ENCODE measurements at regions not wholly inside any gene's neighbourhood (a gene's known extent, or its start where the extent isn't known, plus 50 kb on each side); places are given as distances from the start of the nearest gene placed in this dataset.
A peak's percentile ranks its signal among the peaks of the same experiment; 100 is the strongest.
"Not testable (repeated sequence)": the region's sequence is repeated elsewhere in the genome, so short reads cannot be mapped to it uniquely, and the experiment has no call there.

DNA sequence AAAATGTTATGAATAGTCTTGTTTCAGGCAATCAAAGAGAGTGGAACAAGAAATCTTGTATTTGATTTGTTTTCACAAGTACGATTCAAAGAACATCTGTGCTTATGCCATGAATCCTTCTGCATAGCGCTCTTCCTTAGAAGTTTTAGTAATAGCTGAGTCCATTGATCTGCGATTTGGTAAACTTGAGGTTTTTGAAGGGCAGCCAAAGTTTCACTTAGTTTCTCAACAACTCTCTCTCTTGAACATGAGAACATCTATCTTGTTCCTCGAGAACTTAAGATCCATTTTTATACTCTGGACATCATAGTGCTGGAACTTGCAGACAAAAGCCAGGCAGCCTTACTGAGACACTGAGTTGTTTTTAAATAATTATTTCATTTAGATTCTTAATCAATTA lies 96.2 kb upstream of the USP15 start:
- H3K4me3 Mint-ChIP-seq, result no peak overlapping the region
- H3K27me3 Mint-ChIP-seq, result peaks cover 0 to 8% (median 3%) of the 10 kb centered on the region in 3 donors
- ATAC-seq (ENCODE audit: low read depth in 2 of 2) (no peak), DNase-seq (no peak)
- H3K27ac Mint-ChIP-seq, result no peak overlapping the region
- peaks cover 0 to 2% (median 0%) of the 10 kb centered on the region in 7 donors for H3K9me3 Mint-ChIP-seq
- H3K36me3 Mint-ChIP-seq, result no peaks in the 10 kb centered on the region
- no peaks in the 10 kb centered on the region for H3K4me1 Mint-ChIP-seq

DNA sequence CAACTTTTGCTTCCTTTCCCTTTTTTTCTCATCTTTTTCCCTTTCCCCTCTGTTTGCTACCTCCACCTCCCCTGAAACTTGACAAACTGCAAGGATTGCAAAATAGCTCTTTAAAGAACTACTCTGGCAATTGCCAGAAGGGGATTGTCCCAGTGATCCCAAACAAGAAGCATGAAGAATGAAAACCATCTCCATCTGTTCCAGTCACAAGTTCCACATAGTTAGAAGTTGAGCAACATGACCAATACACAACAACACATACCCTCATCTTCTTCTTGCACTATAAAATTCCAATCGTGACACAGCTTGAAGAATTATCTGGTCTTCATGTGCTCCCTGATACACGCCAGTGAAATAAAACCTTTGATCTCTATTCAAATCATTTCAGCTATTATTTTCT lies 93.7 kb upstream of the USP15 start:
- ATAC-seq (ENCODE audit: low read depth in 2 of 2) (no peak), DNase-seq (no peak)
- no peaks in the 10 kb centered on the region for H3K4me1 Mint-ChIP-seq
- H3K9me3 Mint-ChIP-seq, result no peaks in the 10 kb centered on the region
- H3K36me3 Mint-ChIP-seq, result no peaks in the 10 kb centered on the region
- H3K27me3 Mint-ChIP-seq, result peaks cover 0 to 8% (median 0%) of the 10 kb centered on the region in 3 donors
- no peak overlapping the region for H3K27ac Mint-ChIP-seq
- H3K4me3 Mint-ChIP-seq, result no peak overlapping the region

DNA sequence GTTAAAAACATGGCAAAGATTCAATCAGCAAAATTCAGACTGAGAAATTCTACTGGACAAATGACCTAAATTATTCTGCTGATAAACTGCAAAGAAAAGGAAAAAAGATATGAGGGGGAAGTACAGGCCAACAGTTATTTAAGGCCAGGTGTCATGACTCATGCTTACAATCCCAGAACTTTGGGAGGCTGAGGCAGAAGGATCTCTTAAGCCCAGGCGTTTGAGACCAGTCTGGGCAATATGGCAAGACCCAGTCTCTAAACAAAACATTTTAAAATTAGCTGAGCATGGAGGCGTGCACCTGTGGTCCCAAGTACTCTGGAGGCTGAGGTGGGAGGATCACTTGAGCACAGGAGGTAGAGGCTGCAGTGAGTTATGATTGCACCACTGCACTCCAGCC lies 91.8 kb upstream of the USP15 start:
- no peaks in the 10 kb centered on the region for H3K9me3 Mint-ChIP-seq
- H3K4me3 Mint-ChIP-seq, result no peak overlapping the region
- no peak overlapping the region for H3K27ac Mint-ChIP-seq
- H3K4me1 Mint-ChIP-seq, result no peaks in the 10 kb centered on the region
- no peak for ATAC-seq (ENCODE audit: low read depth in 2 of 2)
- DNase-seq, result no peak
- H3K36me3 Mint-ChIP-seq, result no peaks in the 10 kb centered on the region
- peaks cover 0 to 8% (median 0%) of the 10 kb centered on the region in 3 donors for H3K27me3 Mint-ChIP-seq

DNA sequence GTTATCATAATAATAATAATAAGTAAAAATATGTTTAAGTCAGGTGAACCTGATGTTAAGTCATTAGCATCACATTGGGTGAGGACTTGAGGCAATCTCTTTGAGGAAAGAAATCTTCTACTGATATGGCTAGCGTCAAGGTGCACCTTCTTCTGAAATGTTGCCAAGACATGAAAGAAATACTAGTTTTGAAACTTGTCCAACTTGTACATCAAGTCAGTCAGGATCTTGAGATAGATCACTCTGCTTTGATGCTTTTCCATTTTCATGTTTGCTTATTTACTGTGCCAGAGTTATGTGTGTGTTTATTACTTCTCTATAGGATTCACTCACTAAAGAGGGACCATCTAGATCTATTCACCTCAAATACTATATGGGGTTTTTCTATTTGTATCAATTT lies 90.0 kb upstream of the USP15 start:
- Mint-ChIP-seq H3K27me3 (peaks cover 0 to 7% (median 0%) of the 10 kb centered on the region in 3 donors), H3K27ac (no peak overlapping the region), H3K36me3 (no peaks in the 10 kb centered on the region), H3K4me1 (no peaks in the 10 kb centered on the region), H3K9me3 (no peaks in the 10 kb centered on the region), H3K4me3 (no peak overlapping the region)
- ATAC-seq (ENCODE audit: low read depth in 2 of 2) (no peak), DNase-seq (no peak)

DNA sequence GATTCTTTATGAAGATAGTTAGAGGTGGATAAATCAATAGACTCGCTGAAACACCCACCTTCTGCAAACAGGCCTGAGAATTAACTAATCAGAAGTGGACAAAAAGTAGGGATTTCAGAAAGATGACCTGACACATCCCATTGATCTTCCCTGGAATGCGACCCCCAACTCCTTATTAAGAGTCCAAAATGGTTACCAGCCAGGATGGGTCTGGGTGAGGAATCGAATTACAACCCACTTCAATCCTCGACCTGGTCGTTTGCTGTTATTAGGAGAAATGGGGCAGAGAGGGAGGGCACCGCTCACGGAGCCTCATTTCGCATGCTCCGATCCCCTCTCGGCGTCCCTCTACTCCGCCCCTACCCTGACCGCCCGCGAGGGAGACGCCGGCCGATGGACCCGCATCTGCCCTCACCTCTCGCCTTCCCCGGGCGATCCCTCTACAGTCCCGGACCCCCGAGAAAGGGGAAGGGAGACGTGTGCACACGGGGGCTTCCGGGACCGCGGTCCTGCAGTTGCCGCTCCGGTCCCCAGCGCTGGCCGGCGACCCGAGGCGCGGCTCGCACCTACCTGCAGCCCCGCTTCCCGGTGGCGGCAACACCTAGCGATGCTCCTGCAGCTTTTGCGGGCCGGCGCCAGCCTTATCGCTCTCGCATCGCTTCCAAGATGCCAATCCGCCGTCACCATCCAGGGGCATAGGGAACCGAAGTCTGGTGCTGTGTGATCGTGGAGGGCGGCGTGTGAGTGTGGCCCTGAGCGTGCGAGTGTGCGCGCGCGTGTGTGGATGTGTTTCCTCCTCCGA lies 69.3 kb upstream of the USP15 start:
- H3K4me1 Mint-ChIP-seq, result peaks cover 27 to 32% (median 27%) of the 10 kb centered on the region in 3 donors
- peak in 1 of 2 donors; percentile 24 for ATAC-seq (ENCODE audit: low read depth in 2 of 2)
- no peaks in the 10 kb centered on the region for H3K9me3 Mint-ChIP-seq
- H3K27ac Mint-ChIP-seq, result peak overlapping the region in 2 of 6 donors; percentile 42 to 51
- DNase-seq, result peak; percentile 6
- no peaks in the 10 kb centered on the region for H3K36me3 Mint-ChIP-seq
- H3K4me3 Mint-ChIP-seq, result peak overlapping the region; percentile 64 to 95 (median 86)
- H3K27me3 Mint-ChIP-seq, result peaks cover 29 to 34% (median 31%) of the 10 kb centered on the region in 3 donors

DNA sequence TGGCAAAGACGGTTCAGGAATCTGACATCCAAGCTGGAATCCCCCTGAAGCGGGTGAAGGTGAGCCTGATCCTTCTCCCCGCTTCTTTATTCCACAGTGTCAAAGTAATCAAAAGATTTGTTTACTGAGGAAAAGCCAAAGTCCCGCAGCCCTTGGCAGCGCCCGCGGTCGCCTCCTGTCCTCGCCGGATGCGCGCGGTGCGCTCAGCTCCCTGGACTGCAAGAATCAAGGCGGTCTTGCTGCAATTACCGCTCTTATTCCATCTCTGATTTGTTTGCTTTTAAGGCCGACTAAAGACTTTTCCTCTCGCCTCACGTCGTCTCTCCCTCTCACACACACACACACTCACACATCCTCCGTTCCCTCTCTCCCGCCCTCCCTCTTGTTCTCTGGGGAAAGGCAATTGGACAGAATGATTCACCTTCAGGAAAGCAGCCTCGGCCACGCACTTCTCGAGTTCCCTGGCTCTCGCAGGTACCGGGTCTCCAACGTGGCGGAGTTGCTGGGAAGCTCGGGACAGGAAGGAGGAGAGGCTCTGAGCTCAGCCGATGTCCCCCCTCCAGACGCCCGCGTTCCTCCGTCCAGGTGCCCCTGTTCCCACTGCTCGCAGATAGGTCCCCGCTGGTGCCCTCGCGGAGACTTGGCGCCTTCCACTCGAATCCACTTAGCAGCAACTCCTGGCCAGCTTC lies 68.6 kb upstream of the USP15 start:
- Mint-ChIP-seq H3K27ac (peak overlapping the region in 2 of 6 donors; percentile 37 to 51), H3K27me3 (peaks cover 29 to 34% (median 31%) of the 10 kb centered on the region in 3 donors), H3K4me3 (peak overlapping the region; percentile 64 to 95 (median 86)), H3K9me3 (no peaks in the 10 kb centered on the region), H3K4me1 (peaks cover 31 to 39% (median 33%) of the 10 kb centered on the region in 3 donors), H3K36me3 (no peaks in the 10 kb centered on the region)
- ATAC-seq (ENCODE audit: low read depth in 2 of 2) (peak in 1 of 2 donors; percentile 25), DNase-seq (peak; percentile 15)

DNA sequence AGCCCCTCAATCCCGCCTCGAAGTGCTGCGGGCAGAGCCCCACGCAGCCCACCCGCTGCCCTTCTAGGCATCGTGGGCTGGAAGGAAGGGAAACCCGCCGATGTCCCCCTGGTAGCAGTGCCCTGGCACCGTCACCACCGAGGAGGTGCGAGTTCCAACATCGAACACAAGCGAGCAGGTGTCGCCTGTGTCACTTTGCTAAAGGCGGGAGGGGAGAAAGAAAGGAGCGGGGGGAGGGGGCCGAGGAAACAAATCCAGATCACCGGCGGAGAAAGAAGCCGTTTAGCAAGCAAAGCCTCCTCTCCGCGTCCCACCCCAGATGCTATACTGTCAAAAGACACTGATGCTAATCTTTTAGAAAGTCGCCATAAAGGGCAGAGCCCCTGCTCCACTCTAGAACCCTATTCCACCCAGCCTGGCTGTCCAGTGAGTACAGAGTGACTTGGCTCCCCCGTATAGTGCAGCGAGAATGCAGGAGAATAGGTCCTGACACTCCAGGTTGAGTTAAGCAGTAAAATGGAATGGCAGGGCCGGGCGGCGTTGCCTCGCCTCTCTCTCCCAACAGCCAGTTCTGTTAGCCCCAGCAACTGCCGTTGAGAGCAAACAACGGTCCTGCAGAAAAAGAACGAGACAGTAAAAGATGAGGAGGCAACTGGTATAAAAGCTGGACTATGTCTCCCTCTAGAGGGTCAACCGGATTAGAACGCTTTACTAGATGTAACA lies 67.9 kb upstream of the USP15 start:
- Mint-ChIP-seq H3K36me3 (no peaks in the 10 kb centered on the region), H3K4me1 (peaks cover 31 to 39% (median 33%) of the 10 kb centered on the region in 3 donors), H3K27me3 (peaks cover 25 to 34% (median 31%) of the 10 kb centered on the region in 3 donors), H3K4me3 (peak overlapping the region; percentile 64 to 95 (median 86)), H3K9me3 (peaks cover 0 to under 1% (median 0%) of the 10 kb centered on the region in 7 donors), H3K27ac (peak overlapping the region in 1 of 6 donors; percentile 37)
- peak; percentile 80 to 84 for ATAC-seq (ENCODE audit: low read depth in 2 of 2)
- peak; percentile 65 for DNase-seq

DNA sequence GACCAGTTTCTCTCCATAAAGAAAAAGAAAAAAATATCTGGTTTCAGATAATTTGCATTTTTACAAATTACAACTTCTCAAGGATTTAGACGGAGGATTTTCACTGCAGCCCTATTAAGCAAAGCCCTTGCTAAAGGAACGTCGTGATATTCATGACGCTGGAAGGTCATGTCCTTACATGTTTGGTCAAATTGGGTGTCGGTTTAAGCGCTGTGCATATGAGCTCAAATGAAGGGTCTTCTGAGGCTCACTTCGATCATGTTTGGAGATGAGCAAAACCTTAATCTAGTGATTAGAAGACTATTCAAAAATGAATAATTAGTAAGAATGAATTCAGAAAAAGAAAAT lies 67.3 kb upstream of the USP15 start:
- DNase-seq, result no peak
- peaks cover 31 to 39% (median 33%) of the 10 kb centered on the region in 3 donors for H3K4me1 Mint-ChIP-seq
- peaks cover 0 to 5% (median 0%) of the 10 kb centered on the region in 7 donors for H3K9me3 Mint-ChIP-seq
- H3K27ac Mint-ChIP-seq, result no peak overlapping the region
- no peaks in the 10 kb centered on the region for H3K36me3 Mint-ChIP-seq
- H3K4me3 Mint-ChIP-seq, result peak overlapping the region in 3 of 8 donors; percentile 85 to 86 (median 85)
- ATAC-seq (ENCODE audit: low read depth in 2 of 2), result no peak
- H3K27me3 Mint-ChIP-seq, result peaks cover 25 to 34% (median 31%) of the 10 kb centered on the region in 3 donors

DNA sequence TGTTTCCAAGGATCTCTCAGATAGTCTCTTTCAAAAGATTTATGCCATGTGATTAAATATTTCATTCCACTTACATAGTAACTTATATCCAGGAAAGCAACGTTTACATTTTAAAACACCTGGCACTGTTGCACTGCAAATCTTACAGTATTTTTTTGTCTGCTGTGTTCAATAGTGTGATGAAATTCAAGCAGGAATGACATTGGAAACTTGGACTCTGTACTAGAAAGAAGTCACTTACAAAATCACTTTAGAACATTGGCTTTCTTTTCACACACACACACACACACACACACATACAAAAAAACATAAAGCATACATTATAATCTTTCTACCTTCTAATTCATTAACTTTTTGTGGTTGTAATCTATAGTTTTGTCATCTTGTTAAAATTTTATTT lies 66.2 kb upstream of the USP15 start:
- no peak for ATAC-seq (ENCODE audit: low read depth in 2 of 2)
- no peak overlapping the region for H3K4me3 Mint-ChIP-seq
- peaks cover 25 to 34% (median 31%) of the 10 kb centered on the region in 3 donors for H3K27me3 Mint-ChIP-seq
- no peak overlapping the region for H3K27ac Mint-ChIP-seq
- H3K4me1 Mint-ChIP-seq, result peaks cover 31 to 39% (median 33%) of the 10 kb centered on the region in 3 donors
- H3K9me3 Mint-ChIP-seq, result peaks cover 0 to 7% (median 0%) of the 10 kb centered on the region in 7 donors
- no peak for DNase-seq
- H3K36me3 Mint-ChIP-seq, result no peaks in the 10 kb centered on the region

DNA sequence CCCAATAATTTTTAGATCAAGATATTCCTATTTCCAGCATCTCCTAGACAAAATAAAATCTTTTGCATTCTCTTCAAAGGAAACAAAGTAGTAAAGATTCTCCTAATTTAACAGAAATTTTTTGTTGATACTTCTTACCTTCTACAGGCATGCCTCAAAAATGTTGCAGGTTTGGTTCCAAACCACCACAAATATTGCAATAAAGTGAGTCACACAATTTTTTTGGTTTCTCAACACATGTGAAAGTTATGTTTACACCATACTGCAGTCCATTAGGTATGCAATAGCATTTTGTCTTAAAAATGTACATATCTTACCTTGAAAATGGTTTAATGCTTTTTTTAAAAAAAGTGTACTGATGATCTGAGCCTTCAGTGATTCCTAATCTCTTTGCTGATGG lies 65.6 kb upstream of the USP15 start:
- ATAC-seq (ENCODE audit: low read depth in 2 of 2) (no peak), DNase-seq (no peak)
- Mint-ChIP-seq H3K27me3 (peaks cover 25 to 33% (median 31%) of the 10 kb centered on the region in 3 donors), H3K9me3 (peaks cover 0 to 7% (median 0%) of the 10 kb centered on the region in 7 donors), H3K36me3 (no peaks in the 10 kb centered on the region), H3K4me1 (peaks cover 31 to 39% (median 33%) of the 10 kb centered on the region in 3 donors), H3K27ac (no peak overlapping the region), H3K4me3 (no peak overlapping the region)

DNA sequence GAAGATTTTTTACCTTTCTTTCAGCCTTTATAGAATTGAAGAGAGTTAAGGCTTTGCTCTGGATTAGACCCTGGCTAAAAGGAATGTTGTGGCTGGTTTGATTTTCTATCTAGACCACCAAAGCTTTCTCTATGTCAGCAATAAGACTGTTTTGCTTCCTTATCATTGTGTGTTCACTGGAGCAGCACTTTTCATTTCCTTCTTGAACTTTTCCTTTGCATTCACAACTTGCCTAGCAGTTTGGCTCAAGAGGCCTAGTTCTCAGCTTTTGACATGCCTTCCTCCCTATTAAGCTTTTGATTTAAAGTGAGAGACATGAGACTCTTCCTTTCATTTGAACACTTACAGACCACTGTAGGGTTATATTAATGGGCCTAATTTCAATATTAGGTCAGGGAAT lies 64.1 kb upstream of the USP15 start:
- peak; percentile 36 for DNase-seq
- Mint-ChIP-seq H3K27ac (peak overlapping the region in 3 of 6 donors; percentile 7 to 72 (median 60)), H3K4me3 (no peak overlapping the region), H3K27me3 (peaks cover 14 to 19% (median 18%) of the 10 kb centered on the region in 3 donors), H3K9me3 (peaks cover 0 to 19% (median 7%) of the 10 kb centered on the region in 7 donors), H3K36me3 (peaks cover 0 to 8% of the 10 kb centered on the region in 2 donors), H3K4me1 (peaks cover 18 to 27% (median 22%) of the 10 kb centered on the region in 3 donors)
- peak in 1 of 2 donors; percentile 62 for ATAC-seq (ENCODE audit: low read depth in 2 of 2)

DNA sequence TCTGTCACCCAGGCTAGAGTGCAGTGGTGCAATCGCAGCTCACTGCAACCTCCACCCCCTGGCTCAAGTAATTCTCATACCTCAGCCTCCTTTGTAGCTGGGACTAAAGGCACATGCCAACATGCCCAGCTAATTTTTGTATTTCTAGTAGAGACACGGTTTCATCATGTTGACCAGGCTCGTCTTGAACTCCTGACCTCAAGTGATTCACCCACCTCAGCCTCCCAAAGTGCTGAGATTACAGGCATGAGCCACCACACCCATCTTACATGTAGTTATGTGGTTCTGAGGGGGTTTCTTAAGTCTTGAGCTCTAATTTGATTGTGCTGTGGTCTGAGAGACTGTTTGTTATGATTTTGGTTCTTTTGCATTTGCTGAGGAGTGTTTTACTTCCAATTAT lies 57.3 kb upstream of the USP15 start:
- H3K4me1 Mint-ChIP-seq; H3K27me3 Mint-ChIP-seq; ATAC-seq (ENCODE audit: low read depth in 2 of 2); DNase-seq; H3K27ac Mint-ChIP-seq; H3K4me3 Mint-ChIP-seq: not testable (repeated sequence)
- Mint-ChIP-seq H3K36me3 (peaks cover 9 to 28% of the 10 kb centered on the region in 2 donors), H3K9me3 (peaks cover 7 to 49% (median 26%) of the 10 kb centered on the region in 7 donors)

DNA sequence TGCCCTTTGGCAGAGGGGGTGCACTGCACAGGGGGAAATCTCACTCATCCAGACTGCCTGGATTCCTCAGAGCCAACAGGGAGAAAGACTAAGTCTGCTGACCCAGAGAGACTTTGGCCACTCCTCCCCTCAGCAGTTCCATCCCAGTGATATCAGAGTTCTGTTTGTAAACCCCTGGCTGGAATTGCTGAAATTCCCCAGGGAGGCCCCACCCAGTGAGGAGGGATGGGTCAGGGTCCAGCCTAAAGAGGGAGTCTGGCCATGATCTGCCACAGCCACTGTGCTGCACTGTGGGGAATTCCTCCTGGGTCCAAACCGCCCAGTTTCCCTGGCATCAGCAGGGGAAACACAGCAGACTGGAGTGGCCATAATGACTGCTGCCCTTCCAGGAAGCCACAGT lies 54.9 kb upstream of the USP15 start:
- Mint-ChIP-seq H3K4me3 (no peak overlapping the region), H3K36me3 (peaks cover 9 to 28% of the 10 kb centered on the region in 2 donors), H3K9me3 (peaks cover 7 to 42% (median 25%) of the 10 kb centered on the region in 7 donors), H3K27ac (no peak overlapping the region), H3K27me3 (peaks cover 1 to 7% (median 2%) of the 10 kb centered on the region in 3 donors), H3K4me1 (peaks cover 0 to 2% (median 0%) of the 10 kb centered on the region in 3 donors)
- no peak for ATAC-seq (ENCODE audit: low read depth in 2 of 2)
- DNase-seq, result no peak
